Esophagus muscularis mucosa (tissue), 4 donors: ENCODE measurements at regions not wholly inside any gene's neighbourhood (a gene's known extent, or its start where the extent isn't known, plus 50 kb on each side); places are given as distances from the start of the nearest gene placed in this dataset.

ENCODE experiments used
- DNase-seq: peaks from one replicate; pipeline ENCODE4 v3.0.0-alpha.2; 2017; ENCODE audit errors: extremely low spot score
- H3K27ac ChIP-seq, 4 donors: fragments of 200-600 bp; sonication (generic); replicated peaks in 1 of 4; 1 replicate in 3 of 4; 2 replicates in 1 of 4; pipeline ENCODE4 v1.5.1; 2016 to 2019; ENCODE audit warnings: mild to moderate bottlenecking in 1 of 4
- H3K27me3 ChIP-seq, 4 donors: fragments of 200-600 bp; sonication (generic); one replicate each; pipeline versions ENCODE4 v1.5.1 to v1.6.0; 2016 to 2019
- H3K36me3 ChIP-seq, 4 donors: fragments of 200-600 bp; sonication (generic); one replicate each; pipeline ENCODE4 v1.5.1; 2016 to 2019
- H3K4me1 ChIP-seq, 4 donors: fragments of 200-600 bp; sonication (generic); one replicate each; pipeline ENCODE4 v1.5.1; 2016 to 2019
- H3K4me3 ChIP-seq, 4 donors: fragments of 200-600 bp; sonication (generic); 1 replicate in 2 of 4; 2 replicates in 2 of 4; pipeline ENCODE4 v1.5.1; 2016 to 2019; ENCODE audit warnings: mild to moderate bottlenecking in 4 of 4, moderate library complexity in 1 of 4
- H3K9me3 ChIP-seq, 4 donors: fragments of 200-600 bp; sonication (generic); 1 replicate in 3 of 4; 2 replicates in 1 of 4; pipeline ENCODE4 v1.5.1; 2016 to 2019
- EP300 ChIP-seq: sonication (generic); formaldehyde crosslinking; IDR thresholded peaks from one replicate; pipeline ENCODE4 v1.6.1; 2017; ENCODE audit warnings: antibody characterized with exemption
- POLR2A ChIP-seq: fragments of 450-650 bp; IDR thresholded peaks from one replicate; pipeline ENCODE4 v1.6.1; 2017; ENCODE audit warnings: antibody characterized with exemption, moderate library complexity, mild to moderate bottlenecking, low read depth
- POLR2AphosphoS5 ChIP-seq, 2 donors: sonication (generic); formaldehyde crosslinking; IDR thresholded peaks; one replicate each; pipeline ENCODE4 v1.6.1; 2017; ENCODE audit warnings: antibody characterized with exemption in 2 of 2
- WGBS: methylation state at CpG from one replicate; pipeline ENCODE4 v1.1.5; 2018; 5-methylcytosine and 5-hydroxymethylcytosine counted together
- intact Hi-C: fragments of 100-400 bp; cut with DNase I; formaldehyde crosslinking; loops from one replicate; pipeline ENCODE4 v1.15.1; 2023
- TF ChIP-seq, protein P1 (sequence below), 3 experiments: fragments of 200-600 bp in 2 of 3; fragments of 450-650 bp in 1 of 3; sonication (generic) in 2 of 3; IDR thresholded peaks; one replicate each; pipeline ENCODE4 v1.5.1; 2017 to 2019; ENCODE audit warnings: antibody characterized with exemption in 3 of 3, mild to moderate bottlenecking in 2 of 3, moderate library complexity in 1 of 3

GRCh38 chr11:80958987-80959386, 1518.2 kb upstream of the TENM4 start:
- TF ChIP-seq, protein P1, sequence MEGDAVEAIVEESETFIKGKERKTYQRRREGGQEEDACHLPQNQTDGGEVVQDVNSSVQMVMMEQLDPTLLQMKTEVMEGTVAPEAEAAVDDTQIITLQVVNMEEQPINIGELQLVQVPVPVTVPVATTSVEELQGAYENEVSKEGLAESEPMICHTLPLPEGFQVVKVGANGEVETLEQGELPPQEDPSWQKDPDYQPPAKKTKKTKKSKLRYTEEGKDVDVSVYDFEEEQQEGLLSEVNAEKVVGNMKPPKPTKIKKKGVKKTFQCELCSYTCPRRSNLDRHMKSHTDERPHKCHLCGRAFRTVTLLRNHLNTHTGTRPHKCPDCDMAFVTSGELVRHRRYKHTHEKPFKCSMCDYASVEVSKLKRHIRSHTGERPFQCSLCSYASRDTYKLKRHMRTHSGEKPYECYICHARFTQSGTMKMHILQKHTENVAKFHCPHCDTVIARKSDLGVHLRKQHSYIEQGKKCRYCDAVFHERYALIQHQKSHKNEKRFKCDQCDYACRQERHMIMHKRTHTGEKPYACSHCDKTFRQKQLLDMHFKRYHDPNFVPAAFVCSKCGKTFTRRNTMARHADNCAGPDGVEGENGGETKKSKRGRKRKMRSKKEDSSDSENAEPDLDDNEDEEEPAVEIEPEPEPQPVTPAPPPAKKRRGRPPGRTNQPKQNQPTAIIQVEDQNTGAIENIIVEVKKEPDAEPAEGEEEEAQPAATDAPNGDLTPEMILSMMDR (IDR thresholded peaks at IDR 0.05) = no peak
- TF ChIP-seq POLR2A (no peak), POLR2AphosphoS5 (IDR thresholded peaks at IDR 0.05) (no peak), EP300 (no peak)
- Histone ChIP-seq H3K9me3 (no peaks in the 10 kb centered on the region), H3K27me3 (no peaks in the 10 kb centered on the region), H3K4me1 (no peaks in the 10 kb centered on the region), H3K27ac (no peak overlapping the region), H3K36me3 (no peaks in the 10 kb centered on the region), H3K4me3 (no peak overlapping the region)
- intact Hi-C loops = no loop called here
- WGBS = 61% methylated on average over 4 of the region's 4 CpGs
- no peak for DNase-seq

DNA sequence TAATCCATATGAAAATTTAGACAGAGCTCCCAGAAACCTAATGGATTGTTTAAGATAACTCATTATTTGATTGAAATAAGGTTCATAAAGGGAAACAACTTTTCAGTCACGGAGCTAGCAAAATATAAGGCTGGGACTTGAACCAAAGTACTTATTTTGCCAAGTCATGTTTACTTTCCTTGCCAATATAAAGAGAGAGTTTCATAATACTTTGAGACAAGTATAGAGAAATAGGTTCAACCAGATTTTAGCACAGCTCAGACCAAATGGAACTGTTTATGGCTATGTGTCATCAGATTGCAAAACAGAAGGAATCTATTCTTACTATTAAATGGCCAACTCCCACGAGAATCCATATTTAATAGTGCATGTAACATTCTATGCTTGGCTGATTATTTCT, 1517.5 kb upstream of the TENM4 start:
- Histone ChIP-seq H3K9me3 (no peaks in the 10 kb centered on the region), H3K4me1 (no peaks in the 10 kb centered on the region), H3K36me3 (no peaks in the 10 kb centered on the region), H3K27ac (no peak overlapping the region), H3K4me3 (no peak overlapping the region), H3K27me3 (no peaks in the 10 kb centered on the region)
- 41% methylated on average over 2 of the region's 2 CpGs for WGBS
- intact Hi-C loops = no loop called here
- no peak for DNase-seq
- TF ChIP-seq POLR2A = no peak
- TF ChIP-seq POLR2AphosphoS5 (IDR thresholded peaks at IDR 0.05) = no peak
- TF ChIP-seq EP300 = no peak
- TF ChIP-seq, protein P1 (IDR thresholded peaks at IDR 0.05) = no peak

DNA sequence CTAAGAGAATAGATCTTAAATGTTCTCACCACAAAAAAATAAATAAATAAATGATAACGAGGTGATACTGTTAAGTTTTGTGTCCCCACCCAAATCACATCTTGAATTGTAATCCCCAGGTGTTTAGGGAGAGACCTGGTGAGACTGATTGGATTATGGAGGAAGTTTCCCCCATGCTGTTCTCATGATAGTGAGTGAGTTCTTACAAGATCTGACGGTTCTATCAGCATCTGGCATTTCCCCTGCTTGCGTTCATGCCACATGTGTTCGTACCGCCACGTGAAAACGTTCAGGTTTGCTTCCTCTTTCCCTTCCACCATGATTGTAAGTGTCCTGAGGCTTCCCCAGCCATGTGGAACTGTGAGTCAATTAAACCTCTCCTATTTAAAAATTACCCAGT, 1514.8 kb upstream of the TENM4 start:
- TF ChIP-seq POLR2A (no peak), EP300 (no peak), POLR2AphosphoS5 (IDR thresholded peaks at IDR 0.05) (no peak)
- TF ChIP-seq, protein P1 (IDR thresholded peaks at IDR 0.05) = no peak
- no peaks in the 10 kb centered on the region for H3K36me3 ChIP-seq
- H3K27me3 ChIP-seq = no peaks in the 10 kb centered on the region
- H3K27ac ChIP-seq = no peak overlapping the region
- DNase-seq = no peak
- H3K4me3 ChIP-seq = no peak overlapping the region
- H3K4me1 ChIP-seq = no peaks in the 10 kb centered on the region
- H3K9me3 ChIP-seq = no peaks in the 10 kb centered on the region
- 88% methylated on average over 7 of the region's 7 CpGs for WGBS
- intact Hi-C loops = no loop called here

DNA sequence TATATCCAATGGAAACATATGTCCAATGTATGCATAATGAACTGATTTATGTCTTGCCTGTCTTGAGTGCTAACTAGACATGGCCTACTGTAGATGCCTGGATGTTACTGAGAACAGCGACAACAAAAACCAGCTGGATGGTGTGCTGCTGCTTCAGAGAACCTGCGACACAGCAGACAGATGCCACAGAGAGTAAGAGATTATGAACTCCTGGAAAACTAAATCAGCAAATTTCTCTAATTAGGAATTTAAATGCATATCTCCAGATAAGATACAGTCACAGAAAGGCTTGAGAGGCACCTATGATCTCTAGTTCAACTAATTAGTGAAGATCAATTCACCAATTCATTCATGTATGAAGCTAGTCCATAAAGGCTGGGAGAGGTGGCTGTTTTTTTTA, 1508.0 kb upstream of the TENM4 start:
- Histone ChIP-seq H3K9me3 (peaks cover 0 to 3% (median 0%) of the 10 kb centered on the region in 4 donors), H3K27me3 (no peaks in the 10 kb centered on the region), H3K4me3 (no peak overlapping the region), H3K27ac (no peak overlapping the region), H3K4me1 (no peaks in the 10 kb centered on the region), H3K36me3 (no peaks in the 10 kb centered on the region)
- intact Hi-C loops = no loop called here
- DNase-seq = no peak
- WGBS = 92% methylated on average over 2 of the region's 2 CpGs
- TF ChIP-seq, protein P1 (IDR thresholded peaks at IDR 0.05) = no peak
- TF ChIP-seq EP300 (no peak), POLR2AphosphoS5 (IDR thresholded peaks at IDR 0.05) (no peak), POLR2A (no peak)

DNA sequence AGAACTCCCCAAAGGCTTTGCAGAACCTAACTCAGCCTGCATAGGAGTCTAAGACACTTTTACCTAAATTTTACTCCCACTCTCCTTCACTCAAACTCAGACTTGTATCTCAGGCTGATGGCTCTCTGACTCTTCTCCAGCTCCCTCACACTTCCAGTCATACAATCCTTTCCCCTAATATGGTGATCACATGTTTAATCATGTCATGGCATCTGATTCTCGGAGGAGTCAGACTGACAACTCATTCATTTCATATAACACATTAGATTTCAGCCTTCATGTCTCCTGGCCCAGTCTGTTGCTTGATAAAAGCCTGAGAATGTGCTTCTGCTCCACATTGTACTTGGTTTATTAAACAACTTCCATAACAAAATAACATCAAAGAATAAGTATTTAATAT, 1503.9 kb upstream of the TENM4 start:
- no peak for TF ChIP-seq EP300
- TF ChIP-seq, protein P1 (IDR thresholded peaks at IDR 0.05) = no peak
- H3K36me3 ChIP-seq = no peaks in the 10 kb centered on the region
- peaks cover 0 to 3% (median 0%) of the 10 kb centered on the region in 4 donors for H3K9me3 ChIP-seq
- DNase-seq = no peak
- H3K4me1 ChIP-seq = no peaks in the 10 kb centered on the region
- H3K4me3 ChIP-seq = no peak overlapping the region
- H3K27me3 ChIP-seq = no peaks in the 10 kb centered on the region
- intact Hi-C loops = no loop called here
- H3K27ac ChIP-seq = no peak overlapping the region
- 76% methylated on average over 1 of the region's 1 CpG for WGBS
